Natural killer cell (primary cell): ENCODE measurements at regions not wholly inside any gene's neighbourhood (a gene's known extent, or its start where the extent isn't known, plus 50 kb on each side); places are given as distances from the start of the nearest gene placed in this dataset.
"Not testable (repeated sequence)": the region's sequence is repeated elsewhere in the genome, so short reads cannot be mapped to it uniquely, and the experiment has no call there.

Experiments used
- ATAC-seq, 3 donors: fragments of 150-1000 bp in 2 of 3; fragments of 200-7000 bp in 1 of 3; cut with Tn5 transposase; 1 replicate in 1 of 3; 2 replicates in 2 of 3; pipeline ENCODE4 v1.10.0; 2021; ENCODE audit warnings: mild to moderate bottlenecking in 2 of 3, moderate library complexity in 2 of 3
- DNase-seq, 2 donors: peaks; one replicate each; pipeline versions ENCODE4 v3.0.0 to v3.0.0-alpha.2; 2013 to 2021; ENCODE audit warnings: mixed read lengths in 1 of 2
- H3K27ac ChIP-seq: one replicate; pipeline ENCODE4 v1.5.1; 2013; ENCODE audit warnings: mild to moderate bottlenecking, low read length
- H3K27me3 ChIP-seq: one replicate; pipeline ENCODE4 v1.6.1; 2013; ENCODE audit warnings: low read length; ENCODE audit not compliant: control insufficient read depth, insufficient read depth
- H3K36me3 ChIP-seq: one replicate; pipeline ENCODE4 v1.6.1; 2013; ENCODE audit warnings: low read length; ENCODE audit not compliant: control insufficient read depth, insufficient read depth
- H3K4me1 ChIP-seq: one replicate; pipeline ENCODE4 v1.6.1; 2013; ENCODE audit warnings: low read length; ENCODE audit not compliant: control insufficient read depth, insufficient read depth
- H3K4me3 ChIP-seq: one replicate; pipeline ENCODE4 v1.5.1; 2013; ENCODE audit warnings: low read length
- H3K9me3 ChIP-seq: one replicate; pipeline ENCODE4 v1.6.1; 2013; ENCODE audit warnings: low read length; ENCODE audit not compliant: control insufficient read depth, insufficient read depth
- H3K27ac Mint-ChIP-seq, 2 donors: one replicate each; pipeline ENCODE4 v1.8.0; 2022; ENCODE audit warnings: mild to moderate bottlenecking in 2 of 2, mixed read lengths in 2 of 2, moderate library complexity in 1 of 2
- H3K27me3 Mint-ChIP-seq, 2 donors: one replicate each; pipeline ENCODE4 v1.8.0; 2022; ENCODE audit warnings: low read depth in 2 of 2, mixed read lengths in 2 of 2
- H3K36me3 Mint-ChIP-seq: one replicate; pipeline ENCODE4 v1.8.0; 2022; ENCODE audit warnings: mixed read lengths
- H3K4me1 Mint-ChIP-seq, 2 donors: one replicate each; pipeline ENCODE4 v1.8.0; 2022; ENCODE audit warnings: mixed read lengths in 2 of 2
- H3K4me3 Mint-ChIP-seq: one replicate; pipeline ENCODE4 v1.8.0; 2022; ENCODE audit warnings: mild to moderate bottlenecking, moderate library complexity, mixed read lengths
- H3K9me3 Mint-ChIP-seq, 2 donors: one replicate each; pipeline ENCODE4 v1.8.0; 2022; ENCODE audit warnings: mixed read lengths in 2 of 2
- CTCF ChIP-seq: fragments of 200-600 bp; IDR thresholded peaks from one replicate; pipeline ENCODE4 v1.8.0; 2022; ENCODE audit warnings: antibody characterized with exemption
- WGBS: methylation state at CpG from one replicate; pipeline ENCODE4 v1.1.7; 2013; ENCODE audit warnings: missing lambda C conversion rate; ENCODE audit not compliant: insufficient coverage; 5-methylcytosine and 5-hydroxymethylcytosine counted together
- intact Hi-C: fragments of 100-400 bp; cut with micrococcal nuclease; formaldehyde crosslinking; loops from one replicate; pipeline ENCODE4 v1.14.2; 2022

GRCh38 chr14:26655128-26655527 lies 57.3 kb upstream of the NOVA1 start:
- H3K27ac Mint-ChIP-seq: no peak overlapping the region
- no peaks in the 10 kb centered on the region for H3K27me3 ChIP-seq
- intact Hi-C loops: no loop called here

DNA sequence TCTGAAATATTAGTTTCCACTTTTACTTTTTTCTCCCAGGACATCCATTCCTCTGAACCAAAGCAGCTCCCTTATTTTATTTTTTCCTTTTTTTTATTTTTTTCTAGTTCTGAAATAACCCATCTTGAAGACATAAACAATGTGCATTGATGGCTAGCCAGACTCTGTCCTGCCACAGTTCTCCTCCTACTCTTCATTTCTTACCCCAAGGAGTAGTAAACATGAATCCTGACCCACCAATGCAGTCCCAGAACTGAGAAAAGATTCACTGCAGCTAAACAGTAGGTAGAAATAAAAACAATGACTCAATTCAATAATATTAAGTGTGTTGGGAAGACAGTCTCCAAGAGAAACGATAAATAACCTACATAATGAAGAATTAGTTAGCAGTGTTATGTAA lies 65.7 kb upstream of the NOVA1 start:
- Histone ChIP-seq H3K27ac (no peak overlapping the region), H3K4me1 (no peaks in the 10 kb centered on the region), H3K27me3 (no peaks in the 10 kb centered on the region), H3K4me3 (no peak overlapping the region), H3K9me3 (peaks cover 12% of the 10 kb centered on the region), H3K36me3 (no peaks in the 10 kb centered on the region)
- intact Hi-C loops: no loop called here
- Mint-ChIP-seq H3K27me3 (no peaks in the 10 kb centered on the region), H3K27ac (no peak overlapping the region), H3K36me3 (peaks cover 8% of the 10 kb centered on the region), H3K4me3 (no peak overlapping the region), H3K9me3 (peaks cover 22 to 23% of the 10 kb centered on the region in 2 donors), H3K4me1 (no peaks in the 10 kb centered on the region)
- no peak for TF ChIP-seq CTCF
- ATAC-seq (no peak), DNase-seq (no peak)
- WGBS: no CpG with 5 or more reads among the region's 1 CpG

More at GRCh38 chr14:26655128-26655527, 57.3 kb upstream of the NOVA1 start:
- no peaks in the 10 kb centered on the region for H3K4me1 Mint-ChIP-seq
- H3K36me3 Mint-ChIP-seq: no peaks in the 10 kb centered on the region
- no peak for ATAC-seq
- no peak overlapping the region for H3K4me3 ChIP-seq
- H3K36me3 ChIP-seq: no peaks in the 10 kb centered on the region
- no peak overlapping the region for H3K27ac ChIP-seq
- DNase-seq: no peak
- no peak overlapping the region for H3K4me3 Mint-ChIP-seq
- H3K27me3 Mint-ChIP-seq: no peaks in the 10 kb centered on the region
- TF ChIP-seq CTCF: no peak
- no peaks in the 10 kb centered on the region for H3K9me3 ChIP-seq
- peaks cover 4 to 7% of the 10 kb centered on the region in 2 donors for H3K9me3 Mint-ChIP-seq
- 92% methylated on average over 4 of the region's 5 CpGs for WGBS
- H3K4me1 ChIP-seq: no peaks in the 10 kb centered on the region

DNA sequence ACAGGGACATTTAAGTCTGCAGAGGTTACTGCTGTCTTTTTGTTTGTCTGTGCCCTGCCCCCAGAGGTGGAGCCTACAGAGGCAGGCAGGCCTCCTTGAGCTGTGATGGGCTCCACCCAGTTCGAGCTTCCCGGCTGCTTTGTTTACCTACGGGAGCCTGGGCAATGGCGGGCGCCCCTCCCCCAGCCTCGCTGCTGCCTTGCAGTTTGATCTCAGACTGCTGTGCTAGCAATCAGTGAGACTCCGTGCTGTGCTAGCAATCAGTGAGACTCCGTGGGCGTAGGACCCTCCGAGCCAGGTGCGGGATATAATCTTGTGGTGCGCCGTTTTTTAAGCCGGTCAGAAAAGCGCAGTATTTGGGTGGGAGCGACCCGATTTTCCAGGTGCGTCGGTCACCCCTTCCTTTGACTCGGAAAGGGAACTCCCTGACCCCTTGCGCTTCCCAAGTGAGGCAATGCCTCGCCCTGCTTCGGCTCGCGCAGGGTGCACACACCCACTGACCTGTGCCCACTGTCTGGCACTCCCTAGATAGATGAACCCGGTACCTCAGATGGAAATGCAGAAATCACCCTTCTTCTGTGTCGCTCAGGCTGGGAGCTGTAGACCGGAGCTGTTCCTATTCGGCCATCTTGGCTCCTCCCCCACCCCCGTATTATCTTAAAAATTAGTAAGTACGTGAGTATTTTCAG lies 81.0 kb upstream of the NOVA1 start:
- H3K4me1 Mint-ChIP-seq, H3K27me3 Mint-ChIP-seq, H3K27ac ChIP-seq, H3K4me3 ChIP-seq, DNase-seq, ATAC-seq, H3K27me3 ChIP-seq, H3K4me3 Mint-ChIP-seq, H3K36me3 ChIP-seq, intact Hi-C loops, H3K27ac Mint-ChIP-seq, H3K9me3 ChIP-seq, H3K4me1 ChIP-seq: not testable (repeated sequence)
- Mint-ChIP-seq H3K9me3 (peaks cover 3 to 19% of the 10 kb centered on the region in 2 donors), H3K36me3 (peaks cover 14% of the 10 kb centered on the region)
- 91% methylated on average over 21 of the region's 31 CpGs for WGBS

GRCh38 chr14:26685401-26685800 lies 87.6 kb upstream of the NOVA1 start:
- ATAC-seq (no peak), DNase-seq (no peak)
- WGBS: no CpG with 5 or more reads among the region's 1 CpG
- Histone ChIP-seq H3K4me3 (no peak overlapping the region), H3K36me3 (no peaks in the 10 kb centered on the region), H3K27ac (no peak overlapping the region), H3K9me3 (no peaks in the 10 kb centered on the region), H3K4me1 (no peaks in the 10 kb centered on the region), H3K27me3 (no peaks in the 10 kb centered on the region)
- Mint-ChIP-seq H3K9me3 (peaks cover 6 to 12% of the 10 kb centered on the region in 2 donors), H3K27ac (no peak overlapping the region), H3K27me3 (no peaks in the 10 kb centered on the region), H3K4me3 (no peak overlapping the region), H3K36me3 (peaks cover 2% of the 10 kb centered on the region), H3K4me1 (no peaks in the 10 kb centered on the region)
- no peak for TF ChIP-seq CTCF
- intact Hi-C loops: no loop called here
